ENCODE measurements at regions not wholly inside any gene's neighbourhood (a gene's known extent, or its start where the extent isn't known, plus 50 kb on each side); places are given as distances from the start of the nearest gene placed in this dataset.
"Not testable (repeated sequence)": the region's sequence is repeated elsewhere in the genome, so short reads cannot be mapped to it uniquely, and the experiment has no call there.

DNA sequence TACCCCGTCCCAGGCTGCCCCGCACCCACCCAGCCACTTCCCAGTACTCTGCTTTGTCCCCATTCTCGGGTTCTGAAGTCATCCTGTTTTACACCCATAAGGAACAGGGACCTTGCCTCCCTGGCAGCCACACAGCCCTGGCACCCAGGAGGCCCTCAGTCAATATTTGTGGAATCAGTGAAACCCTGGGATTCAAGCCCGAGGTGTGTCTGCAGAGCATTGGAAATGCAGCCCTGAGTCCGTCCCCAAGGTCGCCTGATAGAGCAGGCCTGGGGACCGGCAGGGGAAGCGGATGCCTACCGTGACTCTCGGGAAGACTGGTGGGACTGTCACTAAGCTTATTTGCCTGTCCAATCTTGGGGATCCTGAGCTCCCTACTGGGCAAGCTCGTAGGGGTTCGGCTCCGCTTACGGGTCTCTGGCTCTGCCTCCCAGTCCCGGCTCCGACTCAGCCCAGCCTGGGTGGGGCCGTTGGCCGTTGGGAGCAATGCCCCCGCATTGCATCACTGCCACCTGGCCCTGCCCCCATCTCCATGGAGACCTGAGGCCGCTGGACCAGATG lies 64.4 kb upstream of the TAMM41 start:
- no peaks in the 10 kb centered on the region for H3K9me3 ChIP-seq (ENCODE audit: insufficient read depth, low read depth, low read length)
- no peaks in the 10 kb centered on the region for H3K79me2 ChIP-seq (ENCODE audit: insufficient read depth, low read length)
- H3K4me1 ChIP-seq (ENCODE audit: insufficient read depth, low read length, poor library complexity, severe bottlenecking), result no peaks in the 10 kb centered on the region
- H3K9me2 ChIP-seq (replicated peaks; ENCODE audit: low read depth, low read length), result no peaks in the 10 kb centered on the region
- H3K4me3 ChIP-seq (ENCODE audit: low read length, poor library complexity, severe bottlenecking), result no peak overlapping the region
- H2AFZ ChIP-seq (ENCODE audit: low read length), result no peak overlapping the region
- H3K27me3 ChIP-seq (ENCODE audit: insufficient read depth, low read length, poor library complexity, severe bottlenecking), result no peaks in the 10 kb centered on the region
- H3K9ac ChIP-seq (ENCODE audit: low read depth, low read length, poor library complexity, severe bottlenecking), result no peak overlapping the region
- no peaks in the 10 kb centered on the region for H3K36me3 ChIP-seq (ENCODE audit: insufficient read depth, low read length)
- no peak overlapping the region for H3K4me2 ChIP-seq (ENCODE audit: low read depth, low read length, poor library complexity, severe bottlenecking)
- no peaks in the 10 kb centered on the region for H3F3A ChIP-seq (ENCODE audit: low read depth)
- no peaks in the 10 kb centered on the region for H4K20me1 ChIP-seq (ENCODE audit: insufficient read depth, low read length, poor library complexity, severe bottlenecking)
- TF ChIP-seq EZH2phosphoT487 (IDR thresholded peaks at IDR 0.05; ENCODE audit: borderline replicate concordance), result no peak
- TF ChIP-seq, protein P1, sequence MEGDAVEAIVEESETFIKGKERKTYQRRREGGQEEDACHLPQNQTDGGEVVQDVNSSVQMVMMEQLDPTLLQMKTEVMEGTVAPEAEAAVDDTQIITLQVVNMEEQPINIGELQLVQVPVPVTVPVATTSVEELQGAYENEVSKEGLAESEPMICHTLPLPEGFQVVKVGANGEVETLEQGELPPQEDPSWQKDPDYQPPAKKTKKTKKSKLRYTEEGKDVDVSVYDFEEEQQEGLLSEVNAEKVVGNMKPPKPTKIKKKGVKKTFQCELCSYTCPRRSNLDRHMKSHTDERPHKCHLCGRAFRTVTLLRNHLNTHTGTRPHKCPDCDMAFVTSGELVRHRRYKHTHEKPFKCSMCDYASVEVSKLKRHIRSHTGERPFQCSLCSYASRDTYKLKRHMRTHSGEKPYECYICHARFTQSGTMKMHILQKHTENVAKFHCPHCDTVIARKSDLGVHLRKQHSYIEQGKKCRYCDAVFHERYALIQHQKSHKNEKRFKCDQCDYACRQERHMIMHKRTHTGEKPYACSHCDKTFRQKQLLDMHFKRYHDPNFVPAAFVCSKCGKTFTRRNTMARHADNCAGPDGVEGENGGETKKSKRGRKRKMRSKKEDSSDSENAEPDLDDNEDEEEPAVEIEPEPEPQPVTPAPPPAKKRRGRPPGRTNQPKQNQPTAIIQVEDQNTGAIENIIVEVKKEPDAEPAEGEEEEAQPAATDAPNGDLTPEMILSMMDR (conservative IDR thresholded peaks at IDR 0.05; ENCODE audit: low read length), result no peak

DNA sequence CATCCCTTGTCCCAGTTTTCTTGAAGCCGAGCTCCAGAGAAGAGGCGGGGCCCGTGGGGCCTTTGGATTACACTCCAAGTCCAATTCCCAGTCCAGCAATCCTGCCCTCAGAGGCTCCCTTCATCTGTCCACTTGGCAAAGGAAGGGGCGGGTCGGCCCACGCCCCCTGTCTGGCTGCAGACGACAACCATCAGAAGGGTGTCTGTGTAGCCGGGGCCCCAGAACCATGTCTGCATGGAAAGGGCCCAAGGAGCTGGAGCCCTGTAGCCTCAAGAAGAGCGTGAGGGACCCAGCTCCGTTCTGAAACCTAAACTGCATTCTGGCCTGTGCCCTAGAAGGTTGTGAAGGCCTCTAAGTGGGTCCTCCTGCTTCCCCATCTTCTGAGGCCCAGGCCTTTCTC lies 65.2 kb upstream of the TAMM41 start:
- not testable (repeated sequence) for H3K9ac ChIP-seq (ENCODE audit: low read depth, low read length, poor library complexity, severe bottlenecking); H3K36me3 ChIP-seq (ENCODE audit: insufficient read depth, low read length); H3K79me2 ChIP-seq (ENCODE audit: insufficient read depth, low read length); H3K4me2 ChIP-seq (ENCODE audit: low read depth, low read length, poor library complexity, severe bottlenecking); H3K4me1 ChIP-seq (ENCODE audit: insufficient read depth, low read length, poor library complexity, severe bottlenecking); H3K9me3 ChIP-seq (ENCODE audit: insufficient read depth, low read depth, low read length); H3K9me2 ChIP-seq (replicated peaks; ENCODE audit: low read depth, low read length); H2AFZ ChIP-seq (ENCODE audit: low read length); H3K4me3 ChIP-seq (ENCODE audit: low read length, poor library complexity, severe bottlenecking); H3K27me3 ChIP-seq (ENCODE audit: insufficient read depth, low read length, poor library complexity, severe bottlenecking); H4K20me1 ChIP-seq (ENCODE audit: insufficient read depth, low read length, poor library complexity, severe bottlenecking); H3F3A ChIP-seq (ENCODE audit: low read depth)

DNA sequence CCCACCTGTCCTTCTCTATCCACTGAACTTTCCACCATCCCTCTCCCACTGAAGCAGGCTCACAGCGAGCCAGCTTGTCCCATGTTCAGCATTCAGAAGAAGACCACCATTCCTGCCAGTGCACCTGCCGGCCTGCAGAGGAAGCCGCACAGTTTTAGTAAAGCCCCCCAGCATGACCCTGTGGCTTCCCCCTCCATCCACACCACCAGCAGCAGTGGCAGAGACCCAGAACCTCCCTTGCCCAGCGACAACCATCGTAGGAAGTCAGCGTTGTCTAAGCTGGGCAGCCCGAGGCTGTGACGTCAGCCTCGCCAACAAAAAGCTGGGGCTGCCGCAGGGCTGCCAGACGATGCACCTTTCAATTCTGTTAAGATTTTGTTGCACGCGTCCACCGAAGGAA lies 66.6 kb upstream of the TAMM41 start:
- Histone ChIP-seq H3K4me3 (ENCODE audit: low read length, poor library complexity, severe bottlenecking) (no peak overlapping the region), H3K9me2 (replicated peaks; ENCODE audit: low read depth, low read length) (no peaks in the 10 kb centered on the region), H3K27me3 (ENCODE audit: insufficient read depth, low read length, poor library complexity, severe bottlenecking) (no peaks in the 10 kb centered on the region), H3K4me1 (ENCODE audit: insufficient read depth, low read length, poor library complexity, severe bottlenecking) (no peaks in the 10 kb centered on the region), H2AFZ (ENCODE audit: low read length) (no peak overlapping the region), H3F3A (ENCODE audit: low read depth) (no peaks in the 10 kb centered on the region), H3K9me3 (ENCODE audit: insufficient read depth, low read depth, low read length) (no peaks in the 10 kb centered on the region), H4K20me1 (ENCODE audit: insufficient read depth, low read length, poor library complexity, severe bottlenecking) (no peaks in the 10 kb centered on the region), H3K9ac (ENCODE audit: low read depth, low read length, poor library complexity, severe bottlenecking) (no peak overlapping the region), H3K4me2 (ENCODE audit: low read depth, low read length, poor library complexity, severe bottlenecking) (no peak overlapping the region), H3K36me3 (ENCODE audit: insufficient read depth, low read length) (no peaks in the 10 kb centered on the region), H3K79me2 (ENCODE audit: insufficient read depth, low read length) (no peaks in the 10 kb centered on the region)
- TF ChIP-seq EZH2phosphoT487 (IDR thresholded peaks at IDR 0.05; ENCODE audit: borderline replicate concordance), result no peak
- TF ChIP-seq, protein P1 (conservative IDR thresholded peaks at IDR 0.05; ENCODE audit: low read length), result no peak

DNA sequence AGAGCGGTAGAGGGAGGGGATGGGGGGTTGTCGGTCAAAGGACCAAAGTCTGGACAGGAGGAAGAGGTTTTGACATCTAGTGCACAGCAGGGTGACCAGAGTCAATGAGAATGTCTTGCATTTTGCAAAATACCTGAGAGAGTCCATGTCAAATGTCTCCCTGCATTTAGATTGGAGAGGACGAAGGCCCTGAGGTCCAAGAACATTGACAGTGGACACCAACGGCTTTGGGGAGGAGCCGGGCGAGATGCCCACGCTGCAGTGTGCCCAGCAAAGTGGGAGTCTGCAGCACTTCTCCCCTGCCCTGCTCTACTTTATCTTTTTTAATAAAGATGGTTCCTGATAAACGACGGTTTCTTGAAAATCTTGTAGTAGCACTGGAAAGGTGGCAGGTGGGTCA lies 67.4 kb upstream of the TAMM41 start:
- TF ChIP-seq, protein P1 (conservative IDR thresholded peaks at IDR 0.05; ENCODE audit: low read length), result no peak
- no peak for TF ChIP-seq EZH2phosphoT487 (IDR thresholded peaks at IDR 0.05; ENCODE audit: borderline replicate concordance)
- Histone ChIP-seq H2AFZ (ENCODE audit: low read length) (no peak overlapping the region), H3K36me3 (ENCODE audit: insufficient read depth, low read length) (no peaks in the 10 kb centered on the region), H3K4me2 (ENCODE audit: low read depth, low read length, poor library complexity, severe bottlenecking) (no peak overlapping the region), H3K4me1 (ENCODE audit: insufficient read depth, low read length, poor library complexity, severe bottlenecking) (no peaks in the 10 kb centered on the region), H3K9me3 (ENCODE audit: insufficient read depth, low read depth, low read length) (no peaks in the 10 kb centered on the region), H4K20me1 (ENCODE audit: insufficient read depth, low read length, poor library complexity, severe bottlenecking) (no peaks in the 10 kb centered on the region), H3K4me3 (ENCODE audit: low read length, poor library complexity, severe bottlenecking) (no peak overlapping the region), H3K27me3 (ENCODE audit: insufficient read depth, low read length, poor library complexity, severe bottlenecking) (no peaks in the 10 kb centered on the region), H3K79me2 (ENCODE audit: insufficient read depth, low read length) (no peaks in the 10 kb centered on the region), H3K9ac (ENCODE audit: low read depth, low read length, poor library complexity, severe bottlenecking) (no peak overlapping the region), H3F3A (ENCODE audit: low read depth) (no peaks in the 10 kb centered on the region), H3K9me2 (replicated peaks; ENCODE audit: low read depth, low read length) (no peaks in the 10 kb centered on the region)
